Thoracic aorta (tissue), 2 donors: ENCODE measurements at regions not wholly inside any gene's neighbourhood (a gene's known extent, or its start where the extent isn't known, plus 50 kb on each side); places are given as distances from the start of the nearest gene placed in this dataset.

Experiments
- ATAC-seq: fragments of 150-250 bp; one replicate; pipeline ENCODE4 v1.8.0; 2017; ENCODE audit warnings: low read depth; ENCODE audit not compliant: insufficient number of reproducible peaks, low FRiP score
- DNase-seq: peaks from one replicate; pipeline ENCODE4 v3.0.0-alpha.2; 2020; ENCODE audit warnings: low spot score
- H3K27ac ChIP-seq, 2 donors: fragments of 200-600 bp; sonication (generic); 1 replicate in 1 of 2; 2 replicates in 1 of 2; pipeline ENCODE4 v1.5.1; 2016; ENCODE audit warnings: mild to moderate bottlenecking in 2 of 2, moderate library complexity in 2 of 2
- H3K27me3 ChIP-seq: fragments of 200-600 bp; sonication (generic); replicated peaks from 2 replicates; pipeline ENCODE4 v1.6.0; 2016; ENCODE audit warnings: mild to moderate bottlenecking; ENCODE audit not compliant: insufficient read depth
- H3K36me3 ChIP-seq: fragments of 200-600 bp; sonication (generic); one replicate; pipeline ENCODE4 v1.5.1; 2016
- H3K4me1 ChIP-seq, 2 donors: fragments of 200-600 bp; sonication (generic); 1 replicate in 1 of 2; 2 replicates in 1 of 2; pipeline versions ENCODE4 v1.5.1 to v1.6.0; 2016; ENCODE audit warnings: low read depth in 2 of 2, mild to moderate bottlenecking in 1 of 2; ENCODE audit not compliant: control insufficient read depth in 1 of 2
- H3K4me3 ChIP-seq: fragments of 200-600 bp; sonication (generic); 2 replicates; pipeline ENCODE4 v1.5.1; 2016; ENCODE audit warnings: mild to moderate bottlenecking
- H3K9me3 ChIP-seq: fragments of 200-600 bp; sonication (generic); 2 replicates; pipeline ENCODE4 v1.5.1; 2016
- TF ChIP-seq, protein P1 (sequence below): fragments of 200-600 bp; sonication (generic); IDR thresholded peaks from one replicate; pipeline ENCODE4 v1.5.1; 2019; ENCODE audit warnings: antibody characterized with exemption

- ATAC-seq = no peak
- Histone ChIP-seq H3K27ac (no peak overlapping the region), H3K27me3 (no peaks in the 10 kb centered on the region), H3K4me1 (no peaks in the 10 kb centered on the region), H3K4me3 (no peak overlapping the region), H3K9me3 (no peaks in the 10 kb centered on the region), H3K36me3 (no peaks in the 10 kb centered on the region)
- no peak for DNase-seq
- TF ChIP-seq, protein P1, sequence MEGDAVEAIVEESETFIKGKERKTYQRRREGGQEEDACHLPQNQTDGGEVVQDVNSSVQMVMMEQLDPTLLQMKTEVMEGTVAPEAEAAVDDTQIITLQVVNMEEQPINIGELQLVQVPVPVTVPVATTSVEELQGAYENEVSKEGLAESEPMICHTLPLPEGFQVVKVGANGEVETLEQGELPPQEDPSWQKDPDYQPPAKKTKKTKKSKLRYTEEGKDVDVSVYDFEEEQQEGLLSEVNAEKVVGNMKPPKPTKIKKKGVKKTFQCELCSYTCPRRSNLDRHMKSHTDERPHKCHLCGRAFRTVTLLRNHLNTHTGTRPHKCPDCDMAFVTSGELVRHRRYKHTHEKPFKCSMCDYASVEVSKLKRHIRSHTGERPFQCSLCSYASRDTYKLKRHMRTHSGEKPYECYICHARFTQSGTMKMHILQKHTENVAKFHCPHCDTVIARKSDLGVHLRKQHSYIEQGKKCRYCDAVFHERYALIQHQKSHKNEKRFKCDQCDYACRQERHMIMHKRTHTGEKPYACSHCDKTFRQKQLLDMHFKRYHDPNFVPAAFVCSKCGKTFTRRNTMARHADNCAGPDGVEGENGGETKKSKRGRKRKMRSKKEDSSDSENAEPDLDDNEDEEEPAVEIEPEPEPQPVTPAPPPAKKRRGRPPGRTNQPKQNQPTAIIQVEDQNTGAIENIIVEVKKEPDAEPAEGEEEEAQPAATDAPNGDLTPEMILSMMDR = no peak
Observed at GRCh38 chr15:29593629-29594028, 228.6 kb downstream of the TJP1 start.

GRCh38 chr15:29593111-29593510 lies 229.2 kb downstream of the TJP1 start:
- Histone ChIP-seq H3K4me1 (no peaks in the 10 kb centered on the region), H3K27me3 (no peaks in the 10 kb centered on the region), H3K36me3 (no peaks in the 10 kb centered on the region), H3K27ac (no peak overlapping the region), H3K4me3 (no peak overlapping the region), H3K9me3 (no peaks in the 10 kb centered on the region)
- no peak for ATAC-seq
- DNase-seq = no peak
- TF ChIP-seq, protein P1 = no peak

DNA sequence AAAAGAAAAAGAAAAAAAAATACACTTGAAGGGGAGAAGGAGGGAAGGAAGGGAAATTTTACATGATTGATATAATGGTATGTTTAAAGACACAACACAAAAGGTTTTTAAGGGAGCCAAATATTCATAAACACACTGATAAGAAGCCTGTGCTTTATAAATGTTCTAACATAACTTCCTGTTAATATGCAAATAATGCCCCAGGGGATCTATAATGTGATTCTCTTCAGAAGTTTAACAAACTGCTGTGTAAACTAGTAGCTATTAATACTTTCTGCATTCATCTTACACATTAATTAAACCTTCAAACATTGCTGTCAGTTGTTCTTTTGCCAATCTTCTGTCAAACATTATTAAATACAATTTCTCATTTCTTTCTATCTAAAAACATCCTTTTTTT lies 231.6 kb downstream of the TJP1 start:
- ATAC-seq = no peak
- TF ChIP-seq, protein P1 = no peak
- no peaks in the 10 kb centered on the region for H3K27me3 ChIP-seq
- no peaks in the 10 kb centered on the region for H3K36me3 ChIP-seq
- no peak overlapping the region for H3K4me3 ChIP-seq
- H3K9me3 ChIP-seq = no peaks in the 10 kb centered on the region
- H3K4me1 ChIP-seq = no peaks in the 10 kb centered on the region
- no peak for DNase-seq
- H3K27ac ChIP-seq = no peak overlapping the region

- Histone ChIP-seq H3K4me3 (no peak overlapping the region), H3K36me3 (no peaks in the 10 kb centered on the region), H3K4me1 (no peaks in the 10 kb centered on the region), H3K27me3 (no peaks in the 10 kb centered on the region), H3K9me3 (no peaks in the 10 kb centered on the region), H3K27ac (no peak overlapping the region)
- TF ChIP-seq, protein P1 = no peak
- ATAC-seq = no peak
- no peak for DNase-seq
Observed at GRCh38 chr15:29589975-29590374, 232.3 kb downstream of the TJP1 start.

- no peak overlapping the region for H3K27ac ChIP-seq
- H3K27me3 ChIP-seq = no peaks in the 10 kb centered on the region
- ATAC-seq (no peak), DNase-seq (no peak)
- no peaks in the 10 kb centered on the region for H3K9me3 ChIP-seq
- H3K36me3 ChIP-seq = no peaks in the 10 kb centered on the region
- H3K4me3 ChIP-seq = no peak overlapping the region
- no peaks in the 10 kb centered on the region for H3K4me1 ChIP-seq
- TF ChIP-seq, protein P1 = no peak
Observed at GRCh38 chr15:29589416-29589815, 232.9 kb downstream of the TJP1 start.
